KMS-11 (cell line): ENCODE measurements at regions not wholly inside any gene's neighbourhood (a gene's known extent, or its start where the extent isn't known, plus 50 kb on each side); places are given as distances from the start of the nearest gene placed in this dataset.

Experiments
- H2AFZ ChIP-seq: fragments of 200-600 bp; sonication (generic); 2 replicates; pipeline ENCODE4 v1.6.1; 2016; ENCODE audit warnings: antibody characterized with exemption, mixed run types, low read depth
- H3K27ac ChIP-seq: fragments of 200-600 bp; sonication (generic); 2 replicates; pipeline ENCODE4 v1.6.1; 2016; ENCODE audit warnings: mild to moderate bottlenecking, mixed run types
- H3K27me3 ChIP-seq: fragments of 200-600 bp; sonication (generic); 2 replicates; pipeline ENCODE4 v1.6.1; 2017; ENCODE audit warnings: mild to moderate bottlenecking, low read depth, mixed run types, moderate library complexity; ENCODE audit not compliant: insufficient read depth
- H3K36me3 ChIP-seq: fragments of 200-600 bp; sonication (generic); 2 replicates; pipeline ENCODE4 v1.6.1; 2017; ENCODE audit warnings: mild to moderate bottlenecking, mixed run types; ENCODE audit not compliant: insufficient read depth
- H3K4me1 ChIP-seq: fragments of 200-600 bp; sonication (generic); 2 replicates; pipeline ENCODE4 v1.6.1; 2016; ENCODE audit warnings: mild to moderate bottlenecking, low read depth, mixed run types; ENCODE audit not compliant: poor library complexity, severe bottlenecking
- H3K4me2 ChIP-seq: fragments of 200-600 bp; sonication (generic); 2 replicates; pipeline ENCODE4 v1.7.0; 2016; ENCODE audit warnings: mild to moderate bottlenecking, mixed run types
- H3K4me3 ChIP-seq: fragments of 200-600 bp; sonication (generic); IDR thresholded peaks from 2 replicates; pipeline ENCODE4 v1.6.1; 2017; ENCODE audit warnings: low read depth, low read length, mixed read lengths; ENCODE audit not compliant: insufficient read depth
- H3K79me2 ChIP-seq: fragments of 200-600 bp; sonication (generic); 2 replicates; pipeline ENCODE4 v1.6.1; 2016; ENCODE audit warnings: low read depth, mixed run types; ENCODE audit not compliant: insufficient read depth
- H3K9ac ChIP-seq: fragments of 200-600 bp; sonication (generic); 2 replicates; pipeline ENCODE4 v1.6.1; 2016; ENCODE audit warnings: mild to moderate bottlenecking, mixed run types
- H4K20me1 ChIP-seq: fragments of 200-600 bp; sonication (generic); 2 replicates; pipeline ENCODE4 v1.6.1; 2016; ENCODE audit warnings: mild to moderate bottlenecking, mixed run types; ENCODE audit not compliant: insufficient read depth
- CTCF ChIP-seq: fragments of 200-600 bp; sonication (generic); conservative IDR thresholded peaks from 2 replicates; pipeline ENCODE4 v1.6.1; 2017; ENCODE audit warnings: low read depth, mild to moderate bottlenecking, antibody characterized with exemption, low read length, moderate library complexity, mixed read lengths

- TF ChIP-seq CTCF: no peak
- no peak overlapping the region for H3K9ac ChIP-seq
- H3K36me3 ChIP-seq: no peaks in the 10 kb centered on the region
- H3K4me3 ChIP-seq: no peak overlapping the region
- no peak overlapping the region for H3K27ac ChIP-seq
- H4K20me1 ChIP-seq: no peaks in the 10 kb centered on the region
- H3K4me2 ChIP-seq: peak overlapping the region; percentile 15
- no peaks in the 10 kb centered on the region for H3K27me3 ChIP-seq
- peaks cover 35% of the 10 kb centered on the region for H3K4me1 ChIP-seq
- no peaks in the 10 kb centered on the region for H3K79me2 ChIP-seq
- no peak overlapping the region for H2AFZ ChIP-seq
These were observed 143.1 kb downstream of the DIPK2A start for GRCh38 chr3:144114767-144115166.

- Histone ChIP-seq H3K4me3 (no peak overlapping the region), H3K27ac (no peak overlapping the region), H3K9ac (no peak overlapping the region), H4K20me1 (no peaks in the 10 kb centered on the region), H3K4me2 (no peak overlapping the region), H3K4me1 (peaks cover 8% of the 10 kb centered on the region), H3K27me3 (no peaks in the 10 kb centered on the region), H3K79me2 (no peaks in the 10 kb centered on the region), H2AFZ (no peak overlapping the region), H3K36me3 (no peaks in the 10 kb centered on the region)
- no peak for TF ChIP-seq CTCF
These were observed 148.0 kb downstream of the DIPK2A start for GRCh38 chr3:144119633-144120032.

- no peak overlapping the region for H3K9ac ChIP-seq
- no peaks in the 10 kb centered on the region for H3K36me3 ChIP-seq
- no peak overlapping the region for H2AFZ ChIP-seq
- H4K20me1 ChIP-seq: no peaks in the 10 kb centered on the region
- no peaks in the 10 kb centered on the region for H3K4me1 ChIP-seq
- H3K79me2 ChIP-seq: no peaks in the 10 kb centered on the region
- H3K4me2 ChIP-seq: no peak overlapping the region
- H3K27ac ChIP-seq: no peak overlapping the region
- no peak overlapping the region for H3K4me3 ChIP-seq
- H3K27me3 ChIP-seq: no peaks in the 10 kb centered on the region
- TF ChIP-seq CTCF: no peak
These were observed 150.0 kb downstream of the DIPK2A start for GRCh38 chr3:144121661-144122060.

GRCh38 chr3:144127014-144127413 lies 155.4 kb downstream of the DIPK2A start:
- Histone ChIP-seq H3K36me3 (no peaks in the 10 kb centered on the region), H3K79me2 (no peaks in the 10 kb centered on the region), H4K20me1 (no peaks in the 10 kb centered on the region), H2AFZ (no peak overlapping the region), H3K9ac (no peak overlapping the region), H3K4me1 (peaks cover 10% of the 10 kb centered on the region), H3K27me3 (no peaks in the 10 kb centered on the region), H3K4me3 (no peak overlapping the region), H3K4me2 (no peak overlapping the region), H3K27ac (no peak overlapping the region)
- TF ChIP-seq CTCF: no peak
